ENCODE measurements at regions not wholly inside any gene's neighbourhood (a gene's known extent, or its start where the extent isn't known, plus 50 kb on each side); places are given as distances from the start of the nearest gene placed in this dataset.
"Not testable (repeated sequence)": the region's sequence is repeated elsewhere in the genome, so short reads cannot be mapped to it uniquely, and the experiment has no call there.

DNA sequence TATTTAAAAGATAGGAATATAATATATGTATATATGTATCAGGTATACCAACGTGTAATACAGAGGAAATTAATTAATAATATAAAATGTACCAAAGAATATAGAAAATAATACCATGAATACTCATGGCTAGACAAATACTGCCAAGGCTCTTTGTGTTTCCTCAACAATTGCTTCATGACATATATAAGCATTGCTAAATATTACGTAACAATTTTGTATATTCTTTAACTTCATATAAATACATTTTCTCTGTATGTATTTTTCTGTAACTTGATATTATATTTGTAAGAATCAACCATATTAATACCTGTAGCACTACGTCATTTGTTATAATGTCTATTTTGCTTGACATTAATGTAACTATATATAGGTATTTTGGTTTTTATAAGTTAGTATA is 104.0 kb downstream of the CEP44 start:
- 78 to 89% (median 83%) methylated on average over 3 of the region's 3 CpGs for WGBS, 4 donors
- Histone ChIP-seq H3K9me3 (no peaks in the 10 kb centered on the region), H3K4me1 (peaks cover 0 to 10% (median 0%) of the 10 kb centered on the region in 12 donors), H3K36me3 (no peaks in the 10 kb centered on the region), H3K4me3 (no peak overlapping the region), H3K27ac (no peak overlapping the region), H3K27me3 (no peaks in the 10 kb centered on the region)
- DNase-seq (no peak), ATAC-seq (no peak)
- TF ChIP-seq POLR2A (IDR thresholded peaks at IDR 0.05), result no peak
- TF ChIP-seq, protein P1, sequence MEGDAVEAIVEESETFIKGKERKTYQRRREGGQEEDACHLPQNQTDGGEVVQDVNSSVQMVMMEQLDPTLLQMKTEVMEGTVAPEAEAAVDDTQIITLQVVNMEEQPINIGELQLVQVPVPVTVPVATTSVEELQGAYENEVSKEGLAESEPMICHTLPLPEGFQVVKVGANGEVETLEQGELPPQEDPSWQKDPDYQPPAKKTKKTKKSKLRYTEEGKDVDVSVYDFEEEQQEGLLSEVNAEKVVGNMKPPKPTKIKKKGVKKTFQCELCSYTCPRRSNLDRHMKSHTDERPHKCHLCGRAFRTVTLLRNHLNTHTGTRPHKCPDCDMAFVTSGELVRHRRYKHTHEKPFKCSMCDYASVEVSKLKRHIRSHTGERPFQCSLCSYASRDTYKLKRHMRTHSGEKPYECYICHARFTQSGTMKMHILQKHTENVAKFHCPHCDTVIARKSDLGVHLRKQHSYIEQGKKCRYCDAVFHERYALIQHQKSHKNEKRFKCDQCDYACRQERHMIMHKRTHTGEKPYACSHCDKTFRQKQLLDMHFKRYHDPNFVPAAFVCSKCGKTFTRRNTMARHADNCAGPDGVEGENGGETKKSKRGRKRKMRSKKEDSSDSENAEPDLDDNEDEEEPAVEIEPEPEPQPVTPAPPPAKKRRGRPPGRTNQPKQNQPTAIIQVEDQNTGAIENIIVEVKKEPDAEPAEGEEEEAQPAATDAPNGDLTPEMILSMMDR (IDR thresholded peaks at IDR 0.05), result no peak
- intact Hi-C loops (cut with DNase I), result no loop called here

DNA sequence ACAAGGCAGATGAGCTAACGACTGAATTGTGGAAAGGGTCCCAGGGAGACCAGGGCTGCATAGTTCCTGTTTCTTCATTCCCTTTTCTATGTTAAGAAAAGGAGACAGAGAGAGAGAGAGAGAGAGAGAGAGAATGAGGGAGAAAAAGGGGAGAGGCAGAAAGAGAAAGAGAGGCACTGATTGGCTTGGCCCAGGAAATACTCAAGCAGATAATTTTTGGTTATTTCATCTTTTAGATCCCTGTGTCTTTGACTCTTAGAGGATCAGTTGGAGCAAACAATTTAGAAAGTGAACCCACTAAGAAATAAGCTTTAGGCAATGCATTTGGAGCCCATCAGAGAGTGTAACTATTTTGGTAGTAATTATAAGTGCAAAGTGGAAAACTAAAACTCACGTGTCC is 103.4 kb downstream of the CEP44 start:
- intact Hi-C loops (cut with DNase I), result no loop called here
- TF ChIP-seq POLR2A (IDR thresholded peaks at IDR 0.05), result no peak
- TF ChIP-seq, protein P1 (IDR thresholded peaks at IDR 0.05), result no peak
- Histone ChIP-seq H3K4me1 (peaks cover 0 to 10% (median 0%) of the 10 kb centered on the region in 12 donors), H3K4me3 (peak overlapping the region in 1 of 12 donors; percentile 21), H3K27ac (peak overlapping the region in 1 of 12 donors; percentile 15), H3K36me3 (no peaks in the 10 kb centered on the region), H3K27me3 (no peaks in the 10 kb centered on the region), H3K9me3 (no peaks in the 10 kb centered on the region)
- DNase-seq (no peak), ATAC-seq (no peak)
- 35 to 50% (median 45%) methylated on average over 2 of the region's 2 CpGs for WGBS, 4 donors

- Histone ChIP-seq H3K4me1 (peaks cover 0 to 2% (median 0%) of the 10 kb centered on the region in 12 donors), H3K27me3 (no peaks in the 10 kb centered on the region), H3K4me3 (no peak overlapping the region), H3K9me3 (no peaks in the 10 kb centered on the region), H3K27ac (no peak overlapping the region), H3K36me3 (no peaks in the 10 kb centered on the region)
- ATAC-seq (no peak), DNase-seq (no peak)
- no peak for TF ChIP-seq POLR2A (IDR thresholded peaks at IDR 0.05)
- TF ChIP-seq, protein P1 (IDR thresholded peaks at IDR 0.05), result no peak
- WGBS, 4 donors, result 85 to 88% (median 86%) methylated on average over 6 of the region's 6 CpGs
- intact Hi-C loops (cut with DNase I), result loop anchor here in 1 of 10 donors (5.0 kb wide), 1 partner anchor 239 kb away; no protein-coding TSS in a partner anchor
Observed at GRCh38 chr4:174383783-174384182, 100.1 kb downstream of the CEP44 start.

GRCh38 chr4:174382938-174383605 is 99.4 kb downstream of the CEP44 start:
- not testable (repeated sequence) for H3K27ac ChIP-seq, ATAC-seq, H3K4me3 ChIP-seq, DNase-seq, H3K27me3 ChIP-seq, H3K9me3 ChIP-seq, H3K36me3 ChIP-seq, H3K4me1 ChIP-seq
- intact Hi-C loops (cut with DNase I), result loop anchor here in 1 of 10 donors (5.0 kb wide), 1 partner anchor 239 kb away; no protein-coding TSS in a partner anchor
- WGBS, 4 donors, result 17 to 24% (median 21%) methylated on average over 6 of the region's 6 CpGs

Small RNA genes lying in the stretch of these regions (microRNA-seq; reads per million reads assigned to microRNA genes)
- 0 reads per million in 4 donors for gene MIR4276

All from heart left ventricle (tissue), 16 donors.